ENCODE measurements at regions not wholly inside any gene's neighbourhood (a gene's known extent, or its start where the extent isn't known, plus 50 kb on each side); places are given as distances from the start of the nearest gene placed in this dataset.

DNA sequence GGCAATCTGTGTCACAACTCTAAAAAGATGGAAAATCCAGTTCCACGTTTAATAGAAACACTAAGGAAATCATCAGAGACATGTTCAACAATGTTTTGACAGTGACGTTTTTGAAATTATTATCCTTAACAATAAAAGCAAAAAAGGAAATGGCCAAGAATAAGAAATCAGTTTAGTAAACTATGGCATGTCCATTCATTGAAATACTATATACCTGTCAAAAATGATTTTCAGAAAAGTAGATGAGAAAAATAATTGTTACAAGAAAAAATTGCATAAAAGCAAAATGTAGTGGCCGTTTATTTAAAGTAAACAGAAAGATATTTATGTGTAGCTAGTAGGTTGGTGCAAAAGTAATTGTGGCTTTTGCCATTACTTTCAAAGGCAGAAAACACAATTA, 345.4 kb upstream of the NPSR1 start:
- Histone ChIP-seq H3K4me1 (ENCODE audit: control insufficient read depth in 1 of 2, insufficient read depth in 2 of 2, low read length in 2 of 2) (no peaks in the 10 kb centered on the region), H3K4me2 (ENCODE audit: low read length) (no peak overlapping the region), H3K9me3 (ENCODE audit: control insufficient read depth in 1 of 2, insufficient read depth in 1 of 2, low read depth in 1 of 2, low read length in 2 of 2) (no peaks in the 10 kb centered on the region), H3K9me2 (ENCODE audit: insufficient read depth) (no peaks in the 10 kb centered on the region), H3K27ac (ENCODE audit: low read depth, low read length) (no peak overlapping the region), H4K20me1 (ENCODE audit: insufficient read depth) (no peaks in the 10 kb centered on the region), H3K4me3 (replicated peaks in 1 of 2; ENCODE audit: low read depth in 1 of 2, low read length in 2 of 2) (no peak overlapping the region), H3K79me2 (ENCODE audit: insufficient read depth, low read length) (no peaks in the 10 kb centered on the region), H3K36me3 (ENCODE audit: control insufficient read depth in 1 of 2, insufficient read depth in 2 of 2, low read length in 2 of 2) (no peaks in the 10 kb centered on the region), H3K27me3 (ENCODE audit: insufficient read depth, low read length) (no peaks in the 10 kb centered on the region), H2AFZ (ENCODE audit: low read depth, low read length, poor library complexity, severe bottlenecking) (no peak overlapping the region), H3K9ac (ENCODE audit: low read length) (no peak overlapping the region)
- CTCF ChIA-PET, result no interaction called here
- RAD21 ChIA-PET (ENCODE audit: low non-redundant PET in 1 of 2, low total read pairs in 2 of 2, uncharacterized antibody in 2 of 2, unreplicated experiment in 2 of 2), result no interaction called here
- DNase-seq (ENCODE audit: low read depth, low spot score), result no peak
- POLR2A ChIA-PET, result no interaction called here
- no peak for TF ChIP-seq TCF7L2 (IDR thresholded peaks at IDR 0.05; ENCODE audit: borderline replicate concordance, extremely low read depth, insufficient read depth, insufficient read length)
- TF ChIP-seq POLR2AphosphoS5 (IDR thresholded peaks at IDR 0.05; ENCODE audit: low read depth, low read length), result no peak
- no peak for TF ChIP-seq EZH2 (IDR thresholded peaks at IDR 0.05)
- no peak for TF ChIP-seq SP1 (IDR thresholded peaks at IDR 0.05; ENCODE audit: low read depth)
- TF ChIP-seq ZBTB33 (IDR thresholded peaks at IDR 0.05; ENCODE audit: extremely low read depth, insufficient replicate concordance, low read length), result no peak
- TF ChIP-seq ATF3 (IDR thresholded peaks at IDR 0.05), result no peak
- no peak for TF ChIP-seq CEBPB (IDR thresholded peaks at IDR 0.05; ENCODE audit: low read depth)
- TF ChIP-seq, protein P1, sequence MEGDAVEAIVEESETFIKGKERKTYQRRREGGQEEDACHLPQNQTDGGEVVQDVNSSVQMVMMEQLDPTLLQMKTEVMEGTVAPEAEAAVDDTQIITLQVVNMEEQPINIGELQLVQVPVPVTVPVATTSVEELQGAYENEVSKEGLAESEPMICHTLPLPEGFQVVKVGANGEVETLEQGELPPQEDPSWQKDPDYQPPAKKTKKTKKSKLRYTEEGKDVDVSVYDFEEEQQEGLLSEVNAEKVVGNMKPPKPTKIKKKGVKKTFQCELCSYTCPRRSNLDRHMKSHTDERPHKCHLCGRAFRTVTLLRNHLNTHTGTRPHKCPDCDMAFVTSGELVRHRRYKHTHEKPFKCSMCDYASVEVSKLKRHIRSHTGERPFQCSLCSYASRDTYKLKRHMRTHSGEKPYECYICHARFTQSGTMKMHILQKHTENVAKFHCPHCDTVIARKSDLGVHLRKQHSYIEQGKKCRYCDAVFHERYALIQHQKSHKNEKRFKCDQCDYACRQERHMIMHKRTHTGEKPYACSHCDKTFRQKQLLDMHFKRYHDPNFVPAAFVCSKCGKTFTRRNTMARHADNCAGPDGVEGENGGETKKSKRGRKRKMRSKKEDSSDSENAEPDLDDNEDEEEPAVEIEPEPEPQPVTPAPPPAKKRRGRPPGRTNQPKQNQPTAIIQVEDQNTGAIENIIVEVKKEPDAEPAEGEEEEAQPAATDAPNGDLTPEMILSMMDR (IDR thresholded peaks at IDR 0.05 in 2 of 3, conservative IDR thresholded peaks at IDR 0.05 in 1 of 3; ENCODE audit: borderline replicate concordance in 1 of 3, insufficient read depth in 1 of 3, low read depth in 2 of 3, low read length in 2 of 3), result no peak
- TF ChIP-seq SIN3A (IDR thresholded peaks at IDR 0.05; ENCODE audit: low read depth), result no peak
- TF ChIP-seq YY1 (IDR thresholded peaks at IDR 0.05; ENCODE audit: extremely low read depth, insufficient replicate concordance, low read depth, low read length), result no peak
- TF ChIP-seq, protein P2, sequence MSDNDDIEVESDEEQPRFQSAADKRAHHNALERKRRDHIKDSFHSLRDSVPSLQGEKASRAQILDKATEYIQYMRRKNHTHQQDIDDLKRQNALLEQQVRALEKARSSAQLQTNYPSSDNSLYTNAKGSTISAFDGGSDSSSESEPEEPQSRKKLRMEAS (IDR thresholded peaks at IDR 0.05), result no peak
- TF ChIP-seq, protein P3, sequence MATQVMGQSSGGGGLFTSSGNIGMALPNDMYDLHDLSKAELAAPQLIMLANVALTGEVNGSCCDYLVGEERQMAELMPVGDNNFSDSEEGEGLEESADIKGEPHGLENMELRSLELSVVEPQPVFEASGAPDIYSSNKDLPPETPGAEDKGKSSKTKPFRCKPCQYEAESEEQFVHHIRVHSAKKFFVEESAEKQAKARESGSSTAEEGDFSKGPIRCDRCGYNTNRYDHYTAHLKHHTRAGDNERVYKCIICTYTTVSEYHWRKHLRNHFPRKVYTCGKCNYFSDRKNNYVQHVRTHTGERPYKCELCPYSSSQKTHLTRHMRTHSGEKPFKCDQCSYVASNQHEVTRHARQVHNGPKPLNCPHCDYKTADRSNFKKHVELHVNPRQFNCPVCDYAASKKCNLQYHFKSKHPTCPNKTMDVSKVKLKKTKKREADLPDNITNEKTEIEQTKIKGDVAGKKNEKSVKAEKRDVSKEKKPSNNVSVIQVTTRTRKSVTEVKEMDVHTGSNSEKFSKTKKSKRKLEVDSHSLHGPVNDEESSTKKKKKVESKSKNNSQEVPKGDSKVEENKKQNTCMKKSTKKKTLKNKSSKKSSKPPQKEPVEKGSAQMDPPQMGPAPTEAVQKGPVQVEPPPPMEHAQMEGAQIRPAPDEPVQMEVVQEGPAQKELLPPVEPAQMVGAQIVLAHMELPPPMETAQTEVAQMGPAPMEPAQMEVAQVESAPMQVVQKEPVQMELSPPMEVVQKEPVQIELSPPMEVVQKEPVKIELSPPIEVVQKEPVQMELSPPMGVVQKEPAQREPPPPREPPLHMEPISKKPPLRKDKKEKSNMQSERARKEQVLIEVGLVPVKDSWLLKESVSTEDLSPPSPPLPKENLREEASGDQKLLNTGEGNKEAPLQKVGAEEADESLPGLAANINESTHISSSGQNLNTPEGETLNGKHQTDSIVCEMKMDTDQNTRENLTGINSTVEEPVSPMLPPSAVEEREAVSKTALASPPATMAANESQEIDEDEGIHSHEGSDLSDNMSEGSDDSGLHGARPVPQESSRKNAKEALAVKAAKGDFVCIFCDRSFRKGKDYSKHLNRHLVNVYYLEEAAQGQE (IDR thresholded peaks at IDR 0.05; ENCODE audit: low read depth), result no peak
- no peak for TF ChIP-seq SRF (IDR thresholded peaks at IDR 0.05; ENCODE audit: low read depth)
- TF ChIP-seq EZH2phosphoT487 (IDR thresholded peaks at IDR 0.05; ENCODE audit: borderline replicate concordance), result no peak
- TF ChIP-seq ZNF274 (IDR thresholded peaks at IDR 0.05; ENCODE audit: low read depth, low read length), result no peak
- TF ChIP-seq RAD21 (IDR thresholded peaks at IDR 0.05; ENCODE audit: low read depth), result no peak
- no peak for ATAC-seq
- intact Hi-C loops (cut with micrococcal nuclease), result no loop called here
- BruUV-seq (replicated peaks), result no TSS peak
